ENCODE measurements at regions not wholly inside any gene's neighbourhood (a gene's known extent, or its start where the extent isn't known, plus 50 kb on each side); places are given as distances from the start of the nearest gene placed in this dataset.

DNA sequence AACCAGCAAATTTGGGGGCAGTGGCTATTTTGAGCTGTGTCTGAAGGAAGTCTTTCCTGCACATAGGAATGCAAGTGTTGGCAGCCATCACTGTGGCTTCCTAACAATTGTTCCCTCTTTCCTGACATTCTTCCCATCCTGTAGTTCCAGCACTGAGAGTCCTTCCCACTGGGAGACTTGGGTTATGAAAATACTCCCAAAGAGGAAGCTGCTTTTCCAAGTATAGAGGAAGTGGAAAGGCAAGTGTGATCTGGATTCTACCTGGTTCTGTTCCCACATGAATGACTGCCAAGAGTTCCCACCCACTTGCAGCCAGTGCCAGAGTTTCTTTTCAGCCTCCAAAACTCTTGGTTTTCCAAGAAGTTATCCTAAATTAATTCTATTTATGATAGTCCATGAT is 98.5 kb upstream of the CD53 start:
- no peak overlapping the region for H3K27ac ChIP-seq
- H3K27me3 ChIP-seq: no peaks in the 10 kb centered on the region
- H3K4me1 ChIP-seq: no peaks in the 10 kb centered on the region
- H3K9me3 ChIP-seq: no peaks in the 10 kb centered on the region
- intact Hi-C loops (cut with DNase I): no loop called here
- DNase-seq (no peak), ATAC-seq (no peak)
- TF ChIP-seq, protein P1, sequence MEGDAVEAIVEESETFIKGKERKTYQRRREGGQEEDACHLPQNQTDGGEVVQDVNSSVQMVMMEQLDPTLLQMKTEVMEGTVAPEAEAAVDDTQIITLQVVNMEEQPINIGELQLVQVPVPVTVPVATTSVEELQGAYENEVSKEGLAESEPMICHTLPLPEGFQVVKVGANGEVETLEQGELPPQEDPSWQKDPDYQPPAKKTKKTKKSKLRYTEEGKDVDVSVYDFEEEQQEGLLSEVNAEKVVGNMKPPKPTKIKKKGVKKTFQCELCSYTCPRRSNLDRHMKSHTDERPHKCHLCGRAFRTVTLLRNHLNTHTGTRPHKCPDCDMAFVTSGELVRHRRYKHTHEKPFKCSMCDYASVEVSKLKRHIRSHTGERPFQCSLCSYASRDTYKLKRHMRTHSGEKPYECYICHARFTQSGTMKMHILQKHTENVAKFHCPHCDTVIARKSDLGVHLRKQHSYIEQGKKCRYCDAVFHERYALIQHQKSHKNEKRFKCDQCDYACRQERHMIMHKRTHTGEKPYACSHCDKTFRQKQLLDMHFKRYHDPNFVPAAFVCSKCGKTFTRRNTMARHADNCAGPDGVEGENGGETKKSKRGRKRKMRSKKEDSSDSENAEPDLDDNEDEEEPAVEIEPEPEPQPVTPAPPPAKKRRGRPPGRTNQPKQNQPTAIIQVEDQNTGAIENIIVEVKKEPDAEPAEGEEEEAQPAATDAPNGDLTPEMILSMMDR (IDR thresholded peaks at IDR 0.05): no peak
- H3K4me3 ChIP-seq: no peak overlapping the region
- H3K36me3 ChIP-seq: no peaks in the 10 kb centered on the region

DNA sequence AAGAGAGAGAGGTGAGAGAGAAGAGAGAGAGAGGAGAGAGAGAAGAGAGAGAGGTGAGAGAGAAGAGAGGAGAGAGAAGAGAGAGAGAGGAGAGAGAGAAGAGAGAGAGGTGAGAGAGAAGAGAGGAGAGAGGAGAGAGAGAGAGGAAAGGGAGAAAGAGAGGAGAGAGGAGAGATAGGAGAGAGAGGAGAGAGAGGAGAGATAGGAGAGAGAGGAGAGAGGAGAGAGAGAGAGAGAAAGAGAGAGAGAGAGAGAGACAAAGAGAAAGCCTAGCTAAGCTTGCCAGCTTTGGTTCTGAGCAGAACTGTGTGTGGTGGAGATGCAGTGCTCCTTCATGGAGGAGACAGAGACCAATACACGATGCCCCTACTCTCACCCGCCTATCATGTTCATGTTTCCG is 99.1 kb upstream of the KCNA3 start:
- H3K9me3 ChIP-seq: no peaks in the 10 kb centered on the region
- H3K4me3 ChIP-seq: no peak overlapping the region
- no peak for DNase-seq
- H3K27me3 ChIP-seq: no peaks in the 10 kb centered on the region
- intact Hi-C loops (cut with DNase I): no loop called here
- H3K27ac ChIP-seq: no peak overlapping the region
- TF ChIP-seq, protein P1 (IDR thresholded peaks at IDR 0.05): no peak
- H3K4me1 ChIP-seq: no peaks in the 10 kb centered on the region
- no peak for ATAC-seq
- H3K36me3 ChIP-seq: no peaks in the 10 kb centered on the region

DNA sequence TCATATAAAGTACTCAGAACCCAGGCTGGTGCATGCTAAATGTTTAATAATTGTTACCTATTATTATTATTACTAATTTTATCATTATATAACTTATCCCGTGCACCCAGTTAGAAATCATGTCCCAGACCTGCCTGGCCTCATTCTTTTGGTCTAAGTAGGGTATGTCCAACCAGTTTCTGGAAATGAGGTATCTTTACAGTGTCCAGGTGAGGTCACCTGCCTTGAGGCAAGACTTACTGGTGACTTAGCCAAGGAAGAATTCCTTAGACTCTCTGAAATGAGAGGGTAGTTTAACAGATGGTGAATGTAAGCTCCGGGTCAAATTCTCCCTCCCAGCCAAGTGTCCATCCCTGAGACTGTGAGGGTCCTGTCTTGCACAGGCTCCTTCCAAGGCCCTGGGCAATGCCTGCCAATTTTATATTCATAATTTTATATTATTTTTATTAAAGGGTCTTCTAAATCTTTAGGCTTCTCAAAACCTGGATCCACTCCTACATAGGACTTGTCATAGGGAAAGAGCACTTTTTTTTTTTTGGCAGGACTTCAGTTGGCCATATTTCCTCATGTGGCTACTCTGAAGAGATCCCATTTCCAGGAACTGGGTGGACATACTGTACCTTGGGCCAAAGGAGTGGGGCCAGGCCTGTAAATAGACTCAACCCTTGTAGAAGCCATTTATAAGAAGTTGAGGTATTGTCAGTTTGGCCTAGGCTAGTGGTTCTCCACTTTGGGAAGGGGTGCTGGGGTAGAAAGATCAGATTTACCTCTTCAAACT is 96.7 kb upstream of the KCNA3 start:
- Histone ChIP-seq H3K4me3 (no peak overlapping the region), H3K9me3 (no peaks in the 10 kb centered on the region), H3K4me1 (no peaks in the 10 kb centered on the region), H3K36me3 (no peaks in the 10 kb centered on the region), H3K27ac (no peak overlapping the region), H3K27me3 (no peaks in the 10 kb centered on the region)
- DNase-seq: no peak
- peak; percentile 46 for ATAC-seq
- intact Hi-C loops (cut with DNase I): no loop called here
- TF ChIP-seq, protein P1 (IDR thresholded peaks at IDR 0.05): no peak

DNA sequence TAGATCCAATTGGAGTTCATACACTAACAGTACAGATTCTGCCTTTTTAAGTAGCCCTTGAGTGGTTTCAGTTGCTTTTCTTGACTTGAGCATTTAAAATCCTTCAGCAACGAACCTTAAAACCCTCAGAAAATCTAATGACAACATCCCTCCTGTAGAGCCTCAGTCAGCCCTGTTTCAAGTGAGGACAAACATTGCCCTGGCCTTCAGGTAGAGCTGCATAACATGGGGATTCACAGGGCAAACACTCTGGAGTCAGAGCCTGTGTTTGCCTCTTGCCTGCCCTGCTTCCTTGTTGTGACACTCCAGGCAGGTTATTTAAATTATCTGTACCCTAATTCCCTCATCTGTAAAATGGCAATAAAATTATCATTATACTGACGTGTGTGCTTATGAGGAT is 96.1 kb upstream of the KCNA3 start:
- TF ChIP-seq, protein P1 (IDR thresholded peaks at IDR 0.05): no peak
- H3K4me3 ChIP-seq: no peak overlapping the region
- H3K4me1 ChIP-seq: no peaks in the 10 kb centered on the region
- DNase-seq (no peak), ATAC-seq (peak; percentile 82)
- no peaks in the 10 kb centered on the region for H3K27me3 ChIP-seq
- no peak overlapping the region for H3K27ac ChIP-seq
- intact Hi-C loops (cut with DNase I): no loop called here
- H3K36me3 ChIP-seq: no peaks in the 10 kb centered on the region
- H3K9me3 ChIP-seq: no peaks in the 10 kb centered on the region

DNA sequence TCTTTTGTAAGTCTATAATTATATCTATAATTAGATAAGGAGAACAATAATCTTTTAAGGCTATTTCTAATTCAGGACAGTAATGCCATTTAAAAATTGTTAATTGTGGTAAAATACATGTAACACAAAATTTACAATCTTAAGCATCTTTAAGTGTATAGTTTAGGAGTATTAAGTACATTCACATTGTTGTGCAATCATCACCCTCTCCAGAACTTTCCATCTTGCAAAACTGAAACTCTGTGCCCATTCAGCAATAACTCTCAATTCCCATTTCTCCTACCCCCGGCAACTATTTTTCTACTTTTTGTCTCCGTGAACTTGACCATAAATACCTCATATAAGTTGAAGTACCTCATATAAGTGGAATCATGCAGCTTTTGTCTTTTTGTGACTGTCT is 93.9 kb upstream of the KCNA3 start:
- Histone ChIP-seq H3K27me3 (no peaks in the 10 kb centered on the region), H3K9me3 (no peaks in the 10 kb centered on the region), H3K36me3 (no peaks in the 10 kb centered on the region), H3K4me3 (no peak overlapping the region), H3K27ac (no peak overlapping the region), H3K4me1 (no peaks in the 10 kb centered on the region)
- DNase-seq (no peak), ATAC-seq (no peak)
- intact Hi-C loops (cut with DNase I): no loop called here
- TF ChIP-seq, protein P1 (IDR thresholded peaks at IDR 0.05): no peak

Data from left lung (tissue), 4 donors.